ENCODE measurements at regions not wholly inside any gene's neighbourhood (a gene's known extent, or its start where the extent isn't known, plus 50 kb on each side); places are given as distances from the start of the nearest gene placed in this dataset.

DNA sequence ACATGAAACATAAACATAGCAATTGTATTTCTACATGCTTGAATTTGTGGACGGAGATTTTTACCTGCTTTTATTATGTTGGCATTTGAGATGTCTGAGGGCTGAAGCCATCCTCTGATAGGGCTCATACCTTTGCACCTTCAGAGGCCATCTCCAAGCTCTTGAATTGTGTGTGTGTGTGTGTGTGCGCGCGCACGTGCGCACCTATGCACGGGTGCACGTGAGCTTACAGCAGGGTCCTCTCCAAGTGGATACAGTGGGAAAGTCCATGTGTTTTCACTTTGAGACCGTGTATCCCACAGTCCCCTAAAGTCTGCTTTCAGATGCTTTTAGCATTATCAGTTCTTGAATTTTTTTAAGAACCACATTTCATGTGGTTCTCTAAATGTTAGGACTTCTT is 178.6 kb downstream of the RAB11FIP2 start:
- Histone ChIP-seq H2AFZ (ENCODE audit: low read length) (no peak overlapping the region), H4K8ac (ENCODE audit: low read depth, low read length) (no peak overlapping the region), H2BK12ac (ENCODE audit: low read length) (no peak overlapping the region), H3K9me3 (replicated peaks in 1 of 2; ENCODE audit: control insufficient read depth in 2 of 2, insufficient read depth in 1 of 2, low read depth in 1 of 2, low read length in 2 of 2) (no peaks in the 10 kb centered on the region), H3K4ac (ENCODE audit: low read length) (no peak overlapping the region), H2BK5ac (ENCODE audit: low read length) (no peak overlapping the region), H3K4me2 (ENCODE audit: insufficient read depth, low read length, poor library complexity, severe bottlenecking) (no peak overlapping the region), H3K14ac (ENCODE audit: low read length) (no peak overlapping the region), H3K79me1 (ENCODE audit: low read depth, low read length) (no peaks in the 10 kb centered on the region), H3K27ac (replicated peaks; ENCODE audit: low read length) (no peak overlapping the region), H2BK15ac (ENCODE audit: low read length) (no peak overlapping the region), H3K36me3 (replicated peaks in 1 of 2; ENCODE audit: control insufficient read depth in 2 of 2, insufficient read depth in 2 of 2, low read length in 2 of 2) (no peaks in the 10 kb centered on the region), H3K23ac (ENCODE audit: low read depth, low read length, poor library complexity) (no peak overlapping the region), H3K4me3 (ENCODE audit: low read length in 2 of 2) (no peak overlapping the region), H2BK120ac (ENCODE audit: low read depth, low read length) (no peak overlapping the region), H3K18ac (ENCODE audit: low read length) (no peak overlapping the region), H3K27me3 (ENCODE audit: control insufficient read depth in 3 of 3, insufficient read depth in 3 of 3, low read depth in 1 of 3, low read length in 3 of 3) (no peaks in the 10 kb centered on the region), H4K91ac (ENCODE audit: low read depth, low read length, poor library complexity) (no peak overlapping the region), H3K4me1 (ENCODE audit: control insufficient read depth in 2 of 2, insufficient read depth in 1 of 2, low read depth in 1 of 2, low read length in 2 of 2) (peaks cover 4 to 13% of the 10 kb centered on the region in 2 donors), H3K9ac (ENCODE audit: low read depth, low read length, poor library complexity) (no peak overlapping the region), H2AK5ac (ENCODE audit: low read depth, low read length) (no peak overlapping the region)
- no peak for DNase-seq (ENCODE audit: low spot score)
- WGBS, 2 donors (ENCODE audit: extremely low coverage in 2 of 2, insufficient read length in 2 of 2, insufficient replicate concordance in 1 of 2), result no CpG with 5 or more reads among the region's 9 CpGs

DNA sequence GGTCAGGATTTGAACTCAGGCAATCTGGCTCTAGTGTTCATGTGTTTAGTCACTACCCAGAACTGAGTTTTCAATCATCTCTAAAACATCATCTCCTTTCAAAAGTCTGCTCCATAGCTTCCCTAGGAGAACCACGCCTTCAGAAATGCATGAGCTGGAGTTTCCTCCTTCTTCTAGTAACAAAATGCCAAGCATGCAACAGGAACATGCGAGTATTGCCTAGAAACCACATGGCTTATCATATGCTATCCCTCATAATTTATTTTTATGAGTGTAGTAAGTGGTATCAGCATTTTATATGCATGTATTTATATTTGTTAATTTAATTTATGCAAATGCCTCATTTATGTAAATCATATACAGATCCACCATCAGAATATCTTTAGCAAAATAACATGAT is 170.9 kb downstream of the RAB11FIP2 start:
- Histone ChIP-seq H3K9me3 (replicated peaks in 1 of 2; ENCODE audit: control insufficient read depth in 2 of 2, insufficient read depth in 1 of 2, low read depth in 1 of 2, low read length in 2 of 2) (no peaks in the 10 kb centered on the region), H3K4me1 (ENCODE audit: control insufficient read depth in 2 of 2, insufficient read depth in 1 of 2, low read depth in 1 of 2, low read length in 2 of 2) (peaks cover 0 to 2% of the 10 kb centered on the region in 2 donors), H2BK120ac (ENCODE audit: low read depth, low read length) (no peak overlapping the region), H2AFZ (ENCODE audit: low read length) (no peak overlapping the region), H3K14ac (ENCODE audit: low read length) (no peak overlapping the region), H3K27ac (replicated peaks; ENCODE audit: low read length) (no peak overlapping the region), H2BK15ac (ENCODE audit: low read length) (no peak overlapping the region), H4K8ac (ENCODE audit: low read depth, low read length) (no peak overlapping the region), H3K4me2 (ENCODE audit: insufficient read depth, low read length, poor library complexity, severe bottlenecking) (no peak overlapping the region), H2BK5ac (ENCODE audit: low read length) (no peak overlapping the region), H3K4ac (ENCODE audit: low read length) (no peak overlapping the region), H3K23ac (ENCODE audit: low read depth, low read length, poor library complexity) (no peak overlapping the region), H3K9ac (ENCODE audit: low read depth, low read length, poor library complexity) (no peak overlapping the region), H2AK5ac (ENCODE audit: low read depth, low read length) (no peak overlapping the region), H3K27me3 (ENCODE audit: control insufficient read depth in 3 of 3, insufficient read depth in 3 of 3, low read depth in 1 of 3, low read length in 3 of 3) (no peaks in the 10 kb centered on the region), H3K4me3 (ENCODE audit: low read length in 2 of 2) (no peak overlapping the region), H2BK12ac (ENCODE audit: low read length) (no peak overlapping the region), H4K91ac (ENCODE audit: low read depth, low read length, poor library complexity) (no peak overlapping the region), H3K79me1 (ENCODE audit: low read depth, low read length) (no peaks in the 10 kb centered on the region), H3K18ac (ENCODE audit: low read length) (no peak overlapping the region), H3K36me3 (replicated peaks in 1 of 2; ENCODE audit: control insufficient read depth in 2 of 2, insufficient read depth in 2 of 2, low read length in 2 of 2) (no peaks in the 10 kb centered on the region)
- no CpG with 5 or more reads among the region's 2 CpGs for whole genome bisulfite sequencing, 2 donors (ENCODE audit: extremely low coverage in 2 of 2, insufficient read length in 2 of 2, insufficient replicate concordance in 1 of 2)
- no peak for DNase-seq (ENCODE audit: low spot score)

DNA sequence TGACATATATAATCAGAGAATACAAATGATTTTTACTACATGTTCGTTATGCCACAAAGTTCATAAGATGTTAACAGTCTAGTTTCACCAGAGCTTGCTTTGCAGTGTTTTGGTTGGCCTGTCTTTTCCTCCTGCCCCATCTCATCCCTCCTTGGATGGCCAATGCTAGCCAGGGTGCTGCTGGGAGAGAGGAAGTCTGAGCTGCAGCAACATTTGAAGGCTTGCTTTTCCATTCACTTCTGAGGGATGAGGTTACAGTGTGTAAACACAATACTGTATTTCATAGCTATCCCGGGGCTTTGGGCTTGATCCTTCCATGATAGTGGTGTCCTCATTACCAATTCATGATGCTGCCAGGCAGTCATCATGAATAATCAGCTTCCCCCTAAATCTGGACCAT is 170.5 kb downstream of the RAB11FIP2 start:
- no peak overlapping the region for H3K4me2 ChIP-seq (ENCODE audit: insufficient read depth, low read length, poor library complexity, severe bottlenecking)
- H3K18ac ChIP-seq (ENCODE audit: low read length), result no peak overlapping the region
- no peaks in the 10 kb centered on the region for H3K79me1 ChIP-seq (ENCODE audit: low read depth, low read length)
- H3K27ac ChIP-seq (replicated peaks; ENCODE audit: low read length), result no peak overlapping the region
- WGBS, 2 donors (ENCODE audit: extremely low coverage in 2 of 2, insufficient read length in 2 of 2, insufficient replicate concordance in 1 of 2), result no CpG with 5 or more reads among the region's 2 CpGs
- H3K27me3 ChIP-seq (ENCODE audit: control insufficient read depth in 3 of 3, insufficient read depth in 3 of 3, low read depth in 1 of 3, low read length in 3 of 3), result no peaks in the 10 kb centered on the region
- no peak overlapping the region for H3K14ac ChIP-seq (ENCODE audit: low read length)
- H3K9me3 ChIP-seq (replicated peaks in 1 of 2; ENCODE audit: control insufficient read depth in 2 of 2, insufficient read depth in 1 of 2, low read depth in 1 of 2, low read length in 2 of 2), result no peaks in the 10 kb centered on the region
- no peak overlapping the region for H2BK5ac ChIP-seq (ENCODE audit: low read length)
- no peak overlapping the region for H3K4me3 ChIP-seq (ENCODE audit: low read length in 2 of 2)
- no peak overlapping the region for H3K23ac ChIP-seq (ENCODE audit: low read depth, low read length, poor library complexity)
- H2AK5ac ChIP-seq (ENCODE audit: low read depth, low read length), result no peak overlapping the region
- H2BK15ac ChIP-seq (ENCODE audit: low read length), result no peak overlapping the region
- DNase-seq (ENCODE audit: low spot score), result no peak
- H4K91ac ChIP-seq (ENCODE audit: low read depth, low read length, poor library complexity), result no peak overlapping the region
- no peaks in the 10 kb centered on the region for H3K36me3 ChIP-seq (replicated peaks in 1 of 2; ENCODE audit: control insufficient read depth in 2 of 2, insufficient read depth in 2 of 2, low read length in 2 of 2)
- no peaks in the 10 kb centered on the region for H3K4me1 ChIP-seq (ENCODE audit: control insufficient read depth in 2 of 2, insufficient read depth in 1 of 2, low read depth in 1 of 2, low read length in 2 of 2)
- H2AFZ ChIP-seq (ENCODE audit: low read length), result no peak overlapping the region
- H2BK120ac ChIP-seq (ENCODE audit: low read depth, low read length), result no peak overlapping the region
- no peak overlapping the region for H4K8ac ChIP-seq (ENCODE audit: low read depth, low read length)
- H3K4ac ChIP-seq (ENCODE audit: low read length), result no peak overlapping the region
- H3K9ac ChIP-seq (ENCODE audit: low read depth, low read length, poor library complexity), result no peak overlapping the region
- H2BK12ac ChIP-seq (ENCODE audit: low read length), result no peak overlapping the region

DNA sequence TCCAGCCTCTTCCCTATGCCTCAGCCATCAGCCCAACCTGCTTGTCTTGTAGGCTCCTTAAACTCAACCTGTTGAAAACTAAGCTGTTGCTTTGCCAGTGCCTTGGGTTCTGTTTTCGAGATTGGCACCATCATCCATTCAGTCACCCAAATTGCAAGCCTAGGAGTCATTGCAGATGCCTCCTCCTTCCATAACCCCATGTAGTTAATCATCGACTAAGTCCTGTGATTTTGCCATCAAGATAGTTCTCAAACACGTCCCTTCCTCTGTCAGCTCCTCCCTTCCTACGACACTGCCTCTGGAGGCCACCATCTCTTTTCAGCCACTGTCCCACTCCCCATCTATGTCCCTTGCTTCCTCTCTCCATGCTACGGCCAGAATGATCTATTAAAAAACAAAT is 168.1 kb downstream of the RAB11FIP2 start:
- H3K4me1 ChIP-seq (ENCODE audit: control insufficient read depth in 2 of 2, insufficient read depth in 1 of 2, low read depth in 1 of 2, low read length in 2 of 2), result no peaks in the 10 kb centered on the region
- H3K18ac ChIP-seq (ENCODE audit: low read length), result no peak overlapping the region
- H2BK5ac ChIP-seq (ENCODE audit: low read length), result no peak overlapping the region
- H3K14ac ChIP-seq (ENCODE audit: low read length), result no peak overlapping the region
- H3K27ac ChIP-seq (replicated peaks; ENCODE audit: low read length), result no peak overlapping the region
- no peak overlapping the region for H4K8ac ChIP-seq (ENCODE audit: low read depth, low read length)
- no peaks in the 10 kb centered on the region for H3K9me3 ChIP-seq (replicated peaks in 1 of 2; ENCODE audit: control insufficient read depth in 2 of 2, insufficient read depth in 1 of 2, low read depth in 1 of 2, low read length in 2 of 2)
- WGBS, 2 donors (ENCODE audit: extremely low coverage in 2 of 2, insufficient read length in 2 of 2, insufficient replicate concordance in 1 of 2), result no CpG with 5 or more reads among the region's 5 CpGs
- H3K23ac ChIP-seq (ENCODE audit: low read depth, low read length, poor library complexity), result no peak overlapping the region
- H2BK12ac ChIP-seq (ENCODE audit: low read length), result no peak overlapping the region
- H2AK5ac ChIP-seq (ENCODE audit: low read depth, low read length), result no peak overlapping the region
- no peak for DNase-seq (ENCODE audit: low spot score)
- H3K27me3 ChIP-seq (ENCODE audit: control insufficient read depth in 3 of 3, insufficient read depth in 3 of 3, low read depth in 1 of 3, low read length in 3 of 3), result no peaks in the 10 kb centered on the region
- no peak overlapping the region for H2BK15ac ChIP-seq (ENCODE audit: low read length)
- no peaks in the 10 kb centered on the region for H3K79me1 ChIP-seq (ENCODE audit: low read depth, low read length)
- H3K4me3 ChIP-seq (ENCODE audit: low read length in 2 of 2), result no peak overlapping the region
- H3K36me3 ChIP-seq (replicated peaks in 1 of 2; ENCODE audit: control insufficient read depth in 2 of 2, insufficient read depth in 2 of 2, low read length in 2 of 2), result no peaks in the 10 kb centered on the region
- H3K4ac ChIP-seq (ENCODE audit: low read length), result no peak overlapping the region
- no peak overlapping the region for H4K91ac ChIP-seq (ENCODE audit: low read depth, low read length, poor library complexity)
- no peak overlapping the region for H3K9ac ChIP-seq (ENCODE audit: low read depth, low read length, poor library complexity)
- no peak overlapping the region for H2AFZ ChIP-seq (ENCODE audit: low read length)
- no peak overlapping the region for H2BK120ac ChIP-seq (ENCODE audit: low read depth, low read length)
- H3K4me2 ChIP-seq (ENCODE audit: insufficient read depth, low read length, poor library complexity, severe bottlenecking), result no peak overlapping the region
